Inflammatory macrophage treated with lipopolysaccharide for 1 hour (primary cell): ENCODE measurements at regions not wholly inside any gene's neighbourhood (a gene's known extent, or its start where the extent isn't known, plus 50 kb on each side); places are given as distances from the start of the nearest gene placed in this dataset.

Experiments used
- DNase-seq, 2 donors: peaks; one replicate each; pipeline ENCODE4 v3.0.0-alpha.2; 2020 to 2022

DNA sequence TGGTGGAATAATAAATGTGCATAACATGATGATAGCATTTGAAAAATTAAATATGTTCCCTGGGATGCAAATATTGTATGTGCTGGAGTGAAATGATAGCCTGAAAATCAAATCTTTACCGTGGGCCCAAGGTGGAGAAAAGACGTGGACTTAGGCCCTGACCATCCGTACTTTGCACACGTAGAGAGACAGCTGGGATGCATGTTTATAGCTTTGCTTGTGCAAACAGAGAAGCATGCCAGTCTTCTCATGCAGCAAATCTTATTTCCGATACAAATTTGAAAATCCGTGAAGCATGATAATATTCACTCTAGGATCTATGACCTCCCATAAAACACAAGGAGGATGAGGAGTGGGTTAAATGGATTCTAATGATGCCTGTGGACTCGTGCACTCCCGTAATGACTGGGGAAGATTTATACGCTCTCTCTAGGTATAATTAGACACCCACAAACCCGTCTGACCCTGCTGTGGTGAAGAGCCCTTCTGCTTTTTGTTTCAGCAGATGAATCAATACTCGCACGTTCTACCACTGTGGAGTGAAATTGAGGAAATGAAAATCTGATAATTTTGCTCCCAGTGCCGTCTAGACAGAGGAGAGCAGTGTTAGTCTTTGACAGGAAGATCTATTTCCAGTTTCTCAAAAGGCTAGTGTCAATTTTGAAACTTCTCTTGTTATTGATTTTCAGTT lies 810.3 kb upstream of the SALL3 start:
- DNase-seq = no peak

DNA sequence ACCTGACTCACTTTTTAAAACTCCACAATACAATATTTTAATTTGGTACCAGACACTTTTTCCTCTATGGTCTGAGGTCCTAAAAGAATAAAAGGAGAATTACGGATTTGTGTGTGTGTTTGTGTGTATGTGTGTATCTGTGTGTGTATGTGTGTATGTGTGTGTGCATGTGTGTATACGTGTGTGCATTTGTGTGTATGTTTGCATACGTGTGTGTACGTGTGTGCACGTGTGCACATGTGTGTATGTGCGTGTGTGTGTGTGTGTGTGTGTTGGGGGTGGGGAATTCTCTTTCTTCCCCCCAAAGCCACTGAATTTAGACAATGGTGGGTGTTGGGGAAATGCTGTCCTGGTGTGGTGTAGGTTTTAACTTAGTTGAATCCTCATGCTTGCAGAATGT lies 807.7 kb upstream of the SALL3 start:
- DNase-seq = no peak

DNA sequence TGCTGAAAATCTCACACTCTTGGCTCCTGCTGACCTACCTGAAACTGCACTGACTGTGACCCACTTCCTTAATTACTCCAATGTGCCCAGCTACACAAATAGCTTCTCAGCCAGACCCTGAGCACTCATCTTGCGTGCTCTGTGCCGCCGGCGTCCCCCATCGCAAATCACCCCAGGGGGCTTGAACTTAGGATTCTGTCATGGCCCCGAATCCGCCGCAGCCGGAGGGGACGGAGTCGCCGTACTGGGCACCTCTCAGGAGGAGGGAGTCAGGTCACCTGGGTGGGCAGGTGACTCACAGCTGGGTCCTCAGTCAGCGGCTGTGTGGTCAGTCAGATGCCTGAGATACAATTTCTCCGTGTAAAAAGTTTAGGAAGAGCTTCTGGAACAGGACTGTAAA lies 804.9 kb upstream of the SALL3 start:
- no peak for DNase-seq

DNA sequence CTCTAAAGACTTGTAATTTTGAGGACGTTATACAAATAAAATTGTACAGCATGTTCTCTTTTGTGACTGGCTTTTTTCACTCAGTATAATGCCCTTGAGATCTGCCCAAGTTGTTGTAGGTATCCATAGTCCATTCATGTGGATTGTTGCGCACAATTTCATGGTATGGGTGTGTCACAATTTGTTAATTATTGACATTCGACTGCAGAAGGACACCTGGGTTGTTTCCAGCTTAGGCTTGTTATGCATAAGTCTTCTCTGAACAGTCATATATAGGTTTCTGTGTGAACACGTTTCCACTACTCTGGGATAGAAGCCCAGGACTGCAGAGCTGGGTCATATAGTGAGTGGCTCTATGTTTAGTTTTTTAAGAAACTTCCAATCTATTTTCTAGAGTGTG lies 800.8 kb upstream of the SALL3 start:
- no peak for DNase-seq

DNA sequence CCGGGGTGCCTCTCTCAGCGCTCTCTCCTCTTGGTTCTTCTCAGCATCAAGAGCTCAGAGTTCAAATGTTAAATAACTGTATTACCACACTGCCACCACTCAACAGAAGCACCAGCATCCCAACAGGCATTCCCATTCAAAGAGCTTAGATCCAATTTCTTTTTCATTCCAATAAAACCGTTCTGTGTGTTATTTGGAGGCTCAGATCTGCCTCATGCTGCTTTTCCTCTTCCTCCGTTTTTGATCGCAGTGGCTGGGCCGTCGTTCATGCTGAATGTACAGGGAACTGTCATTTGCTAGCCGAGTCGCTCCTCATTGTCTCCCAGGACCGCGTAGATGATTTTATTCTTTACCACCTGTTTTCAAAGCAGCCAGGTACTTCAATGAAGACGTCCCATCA lies 798.9 kb upstream of the SALL3 start:
- no peak for DNase-seq

DNA sequence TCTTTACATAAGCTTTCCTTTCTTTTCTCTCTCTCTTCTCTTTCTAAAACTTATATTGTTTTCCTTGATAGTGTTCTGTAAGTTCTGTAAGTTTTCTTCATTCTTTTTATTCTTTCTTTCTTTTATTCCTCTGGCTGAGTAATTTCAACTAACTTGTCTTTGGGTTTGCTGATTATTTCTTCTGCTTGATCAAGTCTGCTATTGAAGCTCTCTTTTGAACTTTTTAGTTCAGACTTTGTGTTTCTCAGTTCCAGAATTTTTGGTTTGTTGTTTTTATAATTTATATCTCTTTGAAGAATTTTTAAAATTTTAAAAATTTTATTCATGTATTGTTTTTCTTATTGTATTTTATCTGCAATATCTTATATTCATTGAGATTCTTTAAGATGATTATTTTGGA lies 795.8 kb upstream of the SALL3 start:
- DNase-seq = no peak

DNA sequence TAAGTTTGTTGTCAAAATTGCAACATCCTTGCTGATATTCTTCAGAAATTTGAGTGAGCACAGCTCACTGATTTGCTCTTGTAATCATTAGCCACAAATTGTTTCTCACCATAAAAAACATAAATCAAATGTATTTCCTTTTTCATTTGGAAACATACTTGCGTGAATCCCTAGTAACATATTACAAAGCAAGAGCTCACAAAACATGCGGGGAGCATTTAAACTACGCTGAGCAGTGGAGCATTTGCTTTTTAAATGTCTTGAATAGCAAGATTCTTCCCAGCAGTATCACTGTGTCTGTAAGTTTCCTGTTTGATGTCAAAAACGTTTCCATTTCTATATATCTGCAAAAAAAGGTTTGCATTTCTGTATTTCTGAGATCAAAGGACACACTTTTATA lies 788.3 kb upstream of the SALL3 start:
- DNase-seq = no peak

DNA sequence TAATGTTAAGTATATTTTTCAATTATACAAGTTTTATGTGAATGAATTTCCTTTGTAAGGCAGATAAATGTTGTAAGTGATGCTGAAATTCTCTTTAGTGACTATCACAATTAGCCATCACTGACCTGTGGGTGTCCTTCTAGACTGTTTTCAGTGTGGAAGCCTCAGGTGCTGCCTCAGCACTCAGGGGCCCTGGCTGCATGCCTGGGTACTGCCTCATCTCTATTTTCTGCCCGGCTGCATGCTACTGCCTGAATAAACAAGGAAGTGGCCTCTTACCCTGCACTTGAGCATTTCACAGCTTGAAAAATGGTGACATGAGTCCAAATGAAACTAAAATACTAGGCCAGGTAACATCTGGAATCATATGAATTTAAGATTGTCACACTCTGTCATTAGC lies 787.6 kb upstream of the SALL3 start:
- DNase-seq = no peak

DNA sequence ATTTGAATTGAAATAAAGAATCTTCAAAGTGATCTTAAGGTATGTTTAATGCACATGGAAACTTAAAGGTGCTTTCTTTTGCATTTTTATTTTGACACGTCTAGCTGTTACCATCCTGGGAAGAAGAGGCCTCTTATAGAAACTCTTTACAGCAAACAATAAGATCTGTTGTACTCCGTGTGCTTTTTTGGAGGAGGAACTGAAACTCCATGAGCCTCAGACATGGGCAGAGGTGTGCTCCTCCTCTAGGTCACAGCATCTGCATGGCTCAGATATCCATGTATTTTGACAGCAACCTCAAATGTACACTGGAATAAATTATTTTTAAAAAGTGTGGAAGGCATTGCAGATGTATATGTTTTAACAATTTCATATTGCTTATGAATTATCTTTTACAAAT lies 783.3 kb upstream of the SALL3 start:
- no peak for DNase-seq

DNA sequence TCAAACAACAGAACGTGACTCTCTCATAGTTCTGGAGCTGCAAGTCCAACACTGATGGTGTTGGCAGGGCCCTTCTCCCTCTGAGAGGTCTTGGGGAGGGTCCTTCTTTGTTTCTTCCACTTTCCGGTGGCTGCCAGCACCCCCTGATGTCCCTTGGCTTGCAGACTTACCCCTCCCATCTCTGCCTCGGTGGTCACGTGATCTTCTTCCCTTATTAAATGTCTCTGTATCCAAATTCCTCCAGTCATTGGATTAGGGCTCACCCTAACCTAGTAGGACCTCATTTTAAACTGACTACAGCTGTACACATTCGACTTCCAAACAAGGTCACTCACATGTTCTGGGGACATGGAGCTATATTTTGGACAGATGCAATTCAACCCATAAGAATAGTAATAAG lies 780.6 kb upstream of the SALL3 start:
- no peak for DNase-seq

DNA sequence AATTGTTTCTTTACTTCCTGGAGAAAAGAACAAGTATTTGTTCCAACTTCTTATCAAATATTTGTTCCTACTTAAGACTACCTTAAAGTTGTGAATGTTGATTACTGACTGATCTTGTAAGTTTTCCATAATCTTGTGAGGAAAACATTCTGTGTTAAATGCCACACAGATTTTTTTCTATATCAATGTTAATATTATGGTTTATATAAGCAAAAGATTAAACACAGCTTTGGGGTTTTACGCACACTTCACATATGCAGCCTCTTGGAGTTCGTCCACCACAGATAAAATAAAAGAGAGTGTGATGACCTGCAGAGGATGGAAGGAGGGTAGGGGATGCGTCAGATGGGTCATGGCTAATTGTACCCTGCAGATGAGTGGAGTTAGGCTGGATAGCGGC lies 780.0 kb upstream of the SALL3 start:
- DNase-seq = no peak

DNA sequence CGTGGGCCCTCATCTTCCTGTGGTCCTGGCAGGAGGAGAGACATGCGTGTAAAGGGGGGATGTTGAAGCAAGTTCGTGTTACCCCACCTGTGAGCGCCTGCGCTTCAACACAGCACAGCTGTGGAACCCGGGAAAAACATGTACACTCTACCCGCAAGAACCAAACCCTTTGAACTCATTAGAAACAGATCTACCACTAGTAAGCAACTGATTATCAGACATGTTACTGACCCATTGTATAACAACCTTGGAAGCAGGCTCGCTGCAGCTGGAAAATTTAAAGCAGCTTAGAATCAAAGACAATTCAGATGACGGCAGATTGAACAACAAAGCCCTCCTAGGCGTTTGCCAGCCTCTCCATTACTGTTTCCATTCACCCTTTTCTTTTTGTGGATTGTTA lies 771.7 kb upstream of the SALL3 start:
- DNase-seq = no peak

DNA sequence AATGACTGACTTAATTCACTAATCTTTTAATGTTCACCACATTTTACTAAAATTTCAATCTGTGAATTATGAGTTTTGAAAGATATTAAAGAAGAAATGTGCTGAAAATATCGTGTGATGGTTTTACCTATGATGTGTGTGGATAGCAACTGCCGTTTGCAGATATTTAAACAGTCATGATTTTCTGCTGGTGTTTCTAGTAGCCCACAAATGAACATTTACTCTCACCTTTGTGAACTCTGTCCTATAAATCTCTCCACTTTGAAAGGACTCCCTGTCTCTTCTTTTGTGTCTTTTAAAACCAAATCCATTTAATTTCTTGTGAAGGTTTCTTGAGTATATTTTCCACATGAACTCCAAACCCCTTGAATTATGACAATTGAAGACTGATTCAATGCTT lies 771.2 kb upstream of the SALL3 start:
- no peak for DNase-seq

DNA sequence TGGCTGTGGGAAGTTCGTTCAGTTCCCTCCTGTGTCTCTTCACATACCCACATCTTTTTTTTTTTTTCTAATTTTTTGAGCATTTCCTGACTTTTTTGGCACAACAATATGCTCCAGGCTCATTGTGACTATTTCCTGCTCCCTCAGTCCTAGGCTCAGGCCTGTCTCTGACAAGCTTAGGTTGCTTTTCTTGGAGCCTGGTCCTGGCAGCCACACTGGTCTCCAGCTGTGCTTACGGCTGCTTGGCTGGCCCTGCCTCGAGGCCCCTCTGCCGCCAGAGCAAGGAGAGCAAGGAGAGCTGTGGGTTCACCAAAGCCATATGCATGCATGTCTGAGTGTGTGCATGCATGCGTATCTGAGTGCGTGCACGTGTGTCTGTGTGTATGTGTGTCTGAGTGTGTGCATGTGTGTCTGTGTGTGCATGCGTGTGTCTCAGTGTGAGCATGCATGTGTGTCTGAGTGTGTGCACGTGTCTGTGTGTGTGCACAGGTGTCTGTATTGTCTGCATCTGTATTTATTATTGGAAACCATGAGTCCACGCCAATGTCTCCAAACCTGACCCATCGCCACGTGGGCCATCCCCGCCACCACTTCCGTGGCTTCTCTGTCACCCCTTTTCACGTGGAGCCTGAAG lies 766.1 kb upstream of the SALL3 start:
- DNase-seq = no peak

DNA sequence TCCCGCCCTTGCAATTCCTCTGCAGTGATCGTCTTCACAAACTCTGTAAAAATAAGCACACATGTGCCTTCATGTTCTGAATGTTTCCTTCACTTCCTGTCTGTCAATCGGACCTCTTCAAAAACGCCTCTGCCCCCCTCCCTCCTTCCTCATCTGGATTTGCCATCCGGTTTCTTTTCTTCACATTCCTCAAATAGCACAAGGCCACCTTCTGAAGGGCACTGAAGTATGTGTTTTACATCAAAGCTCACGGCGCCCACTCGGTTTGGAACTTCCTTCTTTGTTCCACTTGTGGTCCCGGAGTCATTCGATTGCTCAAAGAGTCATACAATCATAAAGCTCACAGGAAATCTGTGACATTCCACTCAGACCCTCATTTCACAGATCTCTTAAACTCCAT lies 758.1 kb upstream of the SALL3 start:
- no peak for DNase-seq

DNA sequence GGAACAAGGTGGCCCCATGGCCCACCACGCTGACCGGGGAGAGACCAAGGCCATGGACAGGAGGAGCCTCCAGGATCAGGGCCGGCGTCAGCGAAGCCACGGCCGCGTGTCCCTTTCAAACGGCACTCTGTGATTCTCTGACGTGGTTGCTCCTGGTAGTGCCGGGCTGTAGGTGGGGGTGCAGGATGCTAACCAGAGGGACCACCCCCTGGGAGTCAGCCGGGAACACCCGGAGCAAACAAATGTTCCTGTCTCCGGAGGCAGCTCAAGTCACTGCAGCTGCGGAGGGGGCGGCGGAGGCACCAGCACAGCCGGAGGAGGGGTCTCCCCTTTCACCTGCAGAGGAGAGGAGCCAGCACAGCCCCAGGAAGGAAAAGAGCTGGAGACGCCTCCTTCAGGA lies 750.6 kb upstream of the SALL3 start:
- DNase-seq = no peak

DNA sequence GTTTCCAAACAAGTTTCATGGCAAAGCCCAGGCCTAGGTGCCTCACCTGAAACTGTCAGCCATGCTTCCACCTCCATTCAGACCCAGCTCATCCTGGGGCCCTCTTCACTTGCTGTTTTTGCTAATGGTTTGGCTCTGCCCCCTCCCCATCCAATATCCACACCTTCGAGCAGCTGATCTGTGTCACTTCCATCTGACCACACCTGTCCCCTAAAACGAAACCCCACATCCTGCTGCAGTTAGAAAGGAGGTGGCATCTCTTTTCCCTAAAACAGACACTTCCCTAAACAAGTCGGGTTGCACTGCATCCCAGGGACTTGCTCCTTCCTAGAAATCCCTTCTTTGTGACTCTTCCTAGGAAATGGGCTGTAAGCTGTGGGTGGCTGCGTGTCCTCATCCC lies 748.7 kb upstream of the SALL3 start:
- DNase-seq = no peak

DNA sequence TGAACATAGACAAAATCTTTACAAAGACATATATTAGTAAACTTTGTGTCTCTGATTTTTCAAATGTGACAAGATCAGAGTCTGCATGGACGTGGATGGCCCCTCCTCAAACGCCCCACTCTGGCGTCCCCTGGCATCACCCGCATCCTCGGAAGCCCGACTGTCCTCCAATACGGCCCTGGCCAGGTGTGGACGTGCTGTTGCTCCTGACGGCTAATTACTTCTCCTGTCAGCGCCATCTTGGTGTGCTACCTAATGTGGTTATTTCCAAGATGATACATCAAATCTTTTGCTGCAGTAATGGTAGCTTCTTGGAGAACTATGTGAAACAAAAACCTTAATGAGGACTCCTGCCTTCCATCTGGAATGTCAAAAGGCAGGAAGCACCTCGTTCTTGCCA lies 747.4 kb upstream of the SALL3 start:
- DNase-seq = no peak

DNA sequence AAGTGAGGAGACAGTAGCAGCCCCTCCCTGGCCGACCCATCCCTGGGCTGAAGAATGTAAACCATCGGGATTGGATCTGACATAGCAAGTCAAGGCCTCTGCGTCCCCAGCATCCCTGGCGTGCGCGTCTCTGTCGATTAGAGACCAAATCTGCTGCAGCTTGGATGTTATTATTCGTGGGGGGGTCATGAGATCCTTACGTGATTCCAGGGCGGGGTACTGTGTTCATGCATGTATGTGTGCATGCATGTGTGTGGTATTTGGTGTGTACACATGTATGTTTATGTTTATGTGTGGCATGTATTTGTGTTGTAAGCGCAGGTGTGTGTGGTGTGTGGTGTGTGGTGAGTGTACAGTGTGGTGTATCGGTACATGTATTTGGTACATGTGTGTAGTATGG lies 741.8 kb upstream of the SALL3 start:
- no peak for DNase-seq

DNA sequence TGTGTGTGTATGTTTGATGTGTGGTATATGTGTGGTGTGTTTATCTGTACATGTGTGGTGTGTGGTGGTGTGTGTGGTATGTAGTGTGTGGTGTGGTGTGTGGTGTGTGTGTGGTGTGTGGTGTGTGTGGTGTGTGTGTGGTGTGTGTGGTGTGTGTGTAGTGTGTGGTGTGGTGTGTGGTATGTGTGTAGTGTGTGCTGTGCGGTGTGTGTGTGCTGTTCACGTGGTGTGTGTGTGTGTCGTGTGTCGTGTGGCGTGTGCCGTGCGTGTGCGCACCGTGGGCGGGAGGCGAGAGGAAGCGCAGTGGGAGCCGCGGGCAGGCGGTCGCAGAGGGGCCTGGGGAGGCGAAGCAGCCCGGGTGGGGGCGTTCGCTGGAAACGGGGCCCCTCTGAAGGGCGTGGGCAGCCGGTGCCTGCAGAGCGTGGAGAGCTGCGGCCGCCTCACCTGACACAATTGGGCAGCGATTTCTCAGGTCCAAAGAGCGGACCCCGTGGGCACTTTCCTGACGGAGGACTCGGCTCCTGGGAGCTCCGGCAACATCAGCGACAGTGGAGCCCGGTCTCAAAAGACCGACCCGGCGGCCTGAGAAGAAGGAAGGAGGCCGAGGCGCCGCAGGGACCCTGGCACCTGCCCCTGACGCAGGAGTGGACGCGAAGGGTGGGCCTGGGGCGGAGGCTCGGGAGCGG lies 741.1 kb upstream of the SALL3 start:
- no peak for DNase-seq

DNA sequence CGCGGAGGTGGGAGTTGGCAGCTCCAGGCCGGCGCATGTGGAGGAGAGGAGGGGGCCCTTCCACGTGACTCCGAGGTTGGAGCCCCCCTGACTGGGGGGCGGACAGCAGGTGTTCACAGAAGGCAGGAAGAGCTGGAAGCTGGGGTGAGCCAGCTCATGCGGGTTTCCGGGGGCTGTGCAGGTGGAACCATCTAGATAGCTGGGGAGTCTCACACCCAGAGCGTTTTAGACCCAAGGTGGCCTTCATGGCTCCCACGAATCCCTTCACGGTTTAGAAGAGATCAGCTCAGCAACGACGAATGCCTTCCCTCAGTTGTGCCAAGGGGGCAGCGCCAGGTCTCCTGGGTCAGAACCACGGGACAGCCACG lies 740.5 kb upstream of the SALL3 start:
- DNase-seq = no peak

DNA sequence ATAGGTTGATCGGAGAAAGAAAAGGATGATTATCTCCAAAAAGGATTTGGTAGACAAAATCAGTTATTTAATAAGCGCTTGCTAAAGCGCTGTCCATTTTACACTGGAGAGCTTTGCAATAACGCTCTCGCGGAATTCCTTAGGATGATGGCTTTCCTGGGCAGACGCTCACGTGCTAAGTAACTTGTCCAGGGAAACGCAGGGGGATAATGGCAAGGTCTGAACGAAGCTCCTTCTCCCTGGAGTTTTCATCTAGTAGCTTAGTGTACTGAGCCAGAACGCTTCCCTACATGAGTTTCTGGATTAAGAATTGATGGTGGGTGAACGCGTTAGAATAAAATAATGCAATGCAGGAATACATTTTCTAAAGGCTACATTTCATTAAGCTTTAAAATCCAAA lies 739.5 kb upstream of the SALL3 start:
- DNase-seq = no peak

DNA sequence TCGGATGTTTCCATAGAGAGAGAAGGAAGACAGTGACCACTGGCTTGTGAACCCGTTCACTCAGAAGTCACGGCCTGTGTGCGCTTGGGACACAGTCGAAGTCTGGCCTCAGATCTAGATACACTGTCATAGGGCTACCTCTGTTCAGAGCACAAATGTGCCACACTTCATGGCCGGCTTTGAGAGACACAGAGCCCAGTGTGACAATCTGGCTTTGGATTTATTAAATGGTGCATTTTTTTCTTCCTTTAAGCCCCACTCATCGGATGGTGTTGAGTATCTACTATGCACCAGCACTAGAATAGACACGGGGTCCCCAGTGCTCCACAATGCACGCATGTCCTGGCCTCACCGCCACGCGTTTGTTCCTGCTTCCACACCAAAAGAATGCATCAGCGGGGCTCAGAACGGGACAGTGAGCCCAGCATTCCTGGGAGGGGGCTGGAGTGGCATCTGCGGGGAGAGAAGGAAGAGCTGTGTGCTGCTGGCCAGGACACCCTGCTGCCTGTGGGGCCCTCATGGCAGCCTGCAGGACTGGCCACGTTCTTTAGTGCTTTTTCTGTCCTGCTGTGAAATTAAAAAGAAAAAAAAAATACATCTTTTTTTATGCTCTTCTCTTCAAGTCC lies 738.9 kb upstream of the SALL3 start:
- no peak for DNase-seq

DNA sequence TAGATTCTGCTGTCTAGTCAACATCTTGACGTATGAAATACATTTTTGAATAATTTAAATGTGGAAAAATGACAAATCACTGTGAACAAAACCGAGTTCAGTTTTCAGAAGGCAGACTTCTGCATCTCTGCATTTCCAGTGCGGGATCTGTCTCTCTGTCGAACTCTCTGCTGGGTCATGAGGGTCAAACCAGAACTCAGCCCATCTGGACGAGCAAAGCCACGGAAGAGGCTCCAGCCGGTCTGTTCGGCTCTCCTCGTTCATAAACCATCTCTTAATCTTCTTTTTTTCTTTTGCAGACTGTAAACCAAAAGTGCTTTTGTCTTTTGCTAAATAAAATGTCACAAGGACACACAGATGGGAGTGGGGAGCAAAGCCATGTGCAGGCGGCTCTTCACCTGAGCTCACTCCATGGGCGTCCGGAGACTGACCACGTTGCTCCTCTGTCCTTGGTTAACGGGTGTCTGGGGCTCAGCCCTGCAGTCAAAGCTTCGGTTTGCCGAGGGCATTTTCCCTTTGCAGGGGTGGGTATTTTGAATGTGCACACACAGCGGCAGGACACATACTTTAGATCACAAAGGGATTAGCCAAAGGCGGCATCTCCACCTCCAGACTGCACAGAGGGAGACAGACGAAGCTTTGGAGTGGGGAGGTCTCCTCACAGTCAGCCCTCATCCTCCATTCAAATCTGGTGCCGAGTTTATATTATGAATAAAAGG lies 737.9 kb upstream of the SALL3 start:
- DNase-seq = no peak
